Astrocyte of the cerebellum (primary cell): ENCODE measurements at regions not wholly inside any gene's neighbourhood (a gene's known extent, or its start where the extent isn't known, plus 50 kb on each side); places are given as distances from the start of the nearest gene placed in this dataset.

Experiments
- DNase-seq: peaks from one replicate; pipeline ENCODE4 v3.0.0-alpha.2; 2011; ENCODE audit warnings: low read depth
- H3K4me3 ChIP-seq: 2 replicates; pipeline ENCODE4 v1.5.1; 2011; ENCODE audit warnings: mild to moderate bottlenecking, low read depth, low read length, moderate library complexity
- in situ Hi-C: cut with HindIII; loops from 2 replicates; pipeline ENCODE4 v1.10.0; 2017; ENCODE audit warnings: low sequenced_read_pairs
- TF ChIP-seq, protein P1 (sequence below): IDR thresholded peaks from 2 replicates; pipeline ENCODE4 v1.5.1; 2012; ENCODE audit warnings: low read length, low read depth, moderate library complexity, mild to moderate bottlenecking; ENCODE audit errors: missing control alignments

DNA sequence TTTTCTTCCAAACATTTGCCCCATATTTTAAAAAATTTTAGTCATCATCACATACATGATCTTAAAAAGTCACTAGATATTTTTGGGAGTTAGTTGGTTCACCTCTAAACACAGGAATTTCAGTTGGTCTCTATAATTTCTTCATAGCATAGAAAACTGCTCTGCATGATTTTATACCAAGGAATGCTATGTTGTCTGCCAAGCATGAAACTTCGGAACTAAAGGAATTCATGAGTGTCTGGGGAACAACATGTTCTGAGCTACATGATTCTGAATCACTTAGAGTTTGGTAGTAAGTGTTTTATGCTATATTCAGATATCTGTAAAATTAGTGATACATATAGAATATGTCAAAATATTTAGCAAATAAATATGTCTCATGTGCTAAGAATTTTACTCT is 957.8 kb downstream of the GATA3 start:
- in situ Hi-C loops = no loop called here
- peak; percentile 22 for DNase-seq
- no peak overlapping the region for H3K4me3 ChIP-seq
- TF ChIP-seq, protein P1, sequence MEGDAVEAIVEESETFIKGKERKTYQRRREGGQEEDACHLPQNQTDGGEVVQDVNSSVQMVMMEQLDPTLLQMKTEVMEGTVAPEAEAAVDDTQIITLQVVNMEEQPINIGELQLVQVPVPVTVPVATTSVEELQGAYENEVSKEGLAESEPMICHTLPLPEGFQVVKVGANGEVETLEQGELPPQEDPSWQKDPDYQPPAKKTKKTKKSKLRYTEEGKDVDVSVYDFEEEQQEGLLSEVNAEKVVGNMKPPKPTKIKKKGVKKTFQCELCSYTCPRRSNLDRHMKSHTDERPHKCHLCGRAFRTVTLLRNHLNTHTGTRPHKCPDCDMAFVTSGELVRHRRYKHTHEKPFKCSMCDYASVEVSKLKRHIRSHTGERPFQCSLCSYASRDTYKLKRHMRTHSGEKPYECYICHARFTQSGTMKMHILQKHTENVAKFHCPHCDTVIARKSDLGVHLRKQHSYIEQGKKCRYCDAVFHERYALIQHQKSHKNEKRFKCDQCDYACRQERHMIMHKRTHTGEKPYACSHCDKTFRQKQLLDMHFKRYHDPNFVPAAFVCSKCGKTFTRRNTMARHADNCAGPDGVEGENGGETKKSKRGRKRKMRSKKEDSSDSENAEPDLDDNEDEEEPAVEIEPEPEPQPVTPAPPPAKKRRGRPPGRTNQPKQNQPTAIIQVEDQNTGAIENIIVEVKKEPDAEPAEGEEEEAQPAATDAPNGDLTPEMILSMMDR = no peak

DNA sequence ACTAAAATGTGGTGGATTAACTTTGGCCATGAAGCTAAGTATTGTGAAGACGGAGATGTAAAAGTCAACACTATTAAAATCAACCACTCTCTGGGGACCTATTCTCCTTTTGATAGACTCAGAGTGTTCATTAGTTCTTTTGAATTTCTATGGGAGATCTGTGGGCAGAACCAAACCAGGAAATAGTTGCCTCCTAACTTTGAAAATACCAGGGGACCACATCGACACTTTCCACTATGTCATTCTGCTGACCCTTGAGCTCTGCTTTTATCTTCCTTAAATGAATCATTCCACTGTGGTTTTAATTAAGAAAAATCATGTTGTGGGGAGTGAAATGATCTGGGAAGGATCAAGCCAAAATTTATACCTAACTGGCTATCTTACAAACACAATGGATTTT is 960.5 kb downstream of the GATA3 start:
- DNase-seq = no peak
- TF ChIP-seq, protein P1 = no peak
- H3K4me3 ChIP-seq = no peak overlapping the region
- in situ Hi-C loops = no loop called here

DNA sequence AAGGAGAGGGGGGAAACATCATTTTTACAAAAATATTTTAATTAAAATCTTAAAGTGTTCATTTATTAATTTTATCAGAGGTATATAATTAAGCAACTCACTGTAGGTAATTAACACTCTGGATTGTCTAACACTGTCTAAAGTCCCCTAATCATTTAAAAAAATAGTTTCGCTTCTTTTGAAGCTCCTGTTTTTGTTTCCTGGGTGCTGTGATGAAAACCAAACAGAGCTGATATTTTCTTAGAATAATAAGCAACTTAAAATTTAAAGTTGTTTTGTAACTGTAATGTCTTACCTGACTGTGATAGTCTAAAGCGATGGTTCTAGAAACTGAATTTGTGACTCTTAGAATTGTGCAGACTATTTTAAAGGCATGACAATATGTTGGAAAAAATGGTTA is 961.0 kb downstream of the GATA3 start:
- in situ Hi-C loops = no loop called here
- no peak overlapping the region for H3K4me3 ChIP-seq
- DNase-seq = no peak
- TF ChIP-seq, protein P1 = no peak

DNA sequence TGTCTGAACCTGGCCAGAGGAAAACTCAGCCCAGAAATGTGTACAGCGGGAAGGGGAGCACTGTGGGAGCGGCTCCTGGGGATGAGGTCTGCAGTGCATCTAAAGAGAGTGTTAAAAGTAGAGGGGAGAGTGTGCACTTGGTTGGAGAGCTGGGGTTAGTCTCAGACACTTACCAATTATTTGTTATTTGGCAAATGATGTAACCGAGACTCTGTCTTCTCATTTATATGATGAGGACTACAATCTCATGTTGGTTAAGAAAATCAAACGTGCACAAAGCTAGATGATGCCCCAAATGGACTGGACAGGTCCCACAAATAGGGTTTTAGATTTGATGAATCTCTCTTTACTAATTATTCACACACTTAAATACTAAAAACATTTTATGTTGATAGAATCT is 962.4 kb downstream of the GATA3 start:
- TF ChIP-seq, protein P1 = no peak
- DNase-seq = no peak
- in situ Hi-C loops = no loop called here

DNA sequence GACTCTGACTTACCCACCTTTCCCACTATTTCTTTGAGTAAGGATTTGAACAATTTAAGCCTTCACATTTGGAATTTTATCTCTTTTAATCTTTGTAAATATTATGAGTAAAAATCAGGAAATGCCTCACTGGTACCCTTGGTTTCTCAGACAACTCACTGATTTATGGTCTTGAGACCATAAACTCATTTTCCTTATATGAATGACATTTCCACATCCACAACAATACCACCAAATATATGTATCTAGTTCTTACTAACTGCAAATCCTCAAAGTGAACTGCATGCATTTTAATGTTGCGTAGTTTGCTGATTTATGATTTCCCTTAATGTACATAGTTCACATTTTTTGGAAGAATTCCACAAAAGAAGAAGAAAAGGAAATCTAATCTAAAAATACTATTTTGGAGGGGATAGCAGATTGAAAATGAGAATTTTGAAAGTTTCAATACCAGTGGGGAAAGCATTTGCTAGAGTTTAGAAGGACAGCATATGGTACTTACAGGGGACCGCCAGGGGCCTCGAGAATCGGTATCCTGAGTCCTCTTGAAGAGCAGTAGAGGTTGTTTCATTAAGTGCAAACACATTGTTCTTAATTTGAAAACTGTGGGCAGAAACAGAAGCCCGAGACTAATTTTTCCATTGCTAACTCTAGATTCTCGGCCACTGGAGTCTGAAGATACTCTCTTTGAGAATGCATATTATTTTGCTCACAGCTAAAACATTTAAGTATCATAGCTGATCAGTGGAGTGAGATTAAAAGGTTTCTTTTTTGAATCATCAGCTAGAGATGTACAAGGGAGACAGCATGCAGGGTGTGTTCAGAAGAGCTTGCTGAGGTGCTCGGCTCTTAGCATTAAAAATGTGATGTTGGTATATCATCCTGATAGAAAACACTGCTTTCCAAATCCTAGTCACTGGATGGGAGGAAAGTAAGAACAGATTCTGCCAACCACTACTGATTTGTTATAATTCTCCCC is 964.0 kb downstream of the GATA3 start:
- DNase-seq = no peak
- in situ Hi-C loops = no loop called here
- TF ChIP-seq, protein P1 = no peak
- H3K4me3 ChIP-seq = no peak overlapping the region

More for the DNA sequence above, 962.4 kb downstream of the GATA3 start:
- no peak overlapping the region for H3K4me3 ChIP-seq

DNA sequence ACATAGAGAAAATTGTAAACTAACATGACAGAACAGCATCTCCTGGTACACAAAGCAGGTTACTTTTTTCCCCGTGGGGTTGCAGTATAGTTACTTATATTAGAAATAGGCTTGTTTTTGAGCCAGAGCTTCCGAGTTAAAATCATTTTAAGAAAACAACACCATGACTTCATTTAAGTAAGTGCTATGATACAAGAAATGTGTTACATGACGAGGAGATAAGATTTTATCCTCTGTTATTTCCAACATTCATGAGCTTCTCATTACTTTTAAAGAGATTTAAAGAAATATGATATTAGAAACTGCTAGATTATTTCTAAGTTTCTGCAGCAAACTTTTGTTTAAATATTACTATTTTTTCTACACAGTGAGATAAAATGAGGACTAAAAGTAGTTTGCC is 968.7 kb downstream of the GATA3 start:
- in situ Hi-C loops = no loop called here
- no peak for DNase-seq
- TF ChIP-seq, protein P1 = no peak
- no peak overlapping the region for H3K4me3 ChIP-seq
